Pons (tissue), 1 donor: ENCODE measurements at regions not wholly inside any gene's neighbourhood (a gene's known extent, or its start where the extent isn't known, plus 50 kb on each side); places are given as distances from the start of the nearest gene placed in this dataset.
"Not testable (repeated sequence)": the region's sequence is repeated elsewhere in the genome, so short reads cannot be mapped to it uniquely, and the experiment has no call there.

Source experiments
- DNase-seq: peaks from one replicate; pipeline ENCODE4 v3.0.0-alpha.2; 2016; ENCODE audit warnings: low spot score

- peak; percentile 32 for DNase-seq
These were observed 603.4 kb upstream of the CDH11 start for GRCh38 chr16:65725156-65725845.

- DNase-seq: no peak
These were observed 600.6 kb upstream of the CDH11 start for GRCh38 chr16:65722429-65722828.

GRCh38 chr16:65717846-65718245, 596.0 kb upstream of the CDH11 start:
- DNase-seq: no peak

GRCh38 chr16:65716737-65717700, 595.2 kb upstream of the CDH11 start:
- DNase-seq: no peak

- no peak for DNase-seq
These were observed 591.4 kb upstream of the CDH11 start for GRCh38 chr16:65713181-65713808.

- no peak for DNase-seq
These were observed 588.2 kb upstream of the CDH11 start for GRCh38 chr16:65710107-65710506.

GRCh38 chr16:65704866-65705265, 583.0 kb upstream of the CDH11 start:
- no peak for DNase-seq

GRCh38 chr16:65702707-65703402, 581.0 kb upstream of the CDH11 start:
- DNase-seq: no peak

- no peak for DNase-seq
These were observed 578.7 kb upstream of the CDH11 start for GRCh38 chr16:65700596-65700995.

- no peak for DNase-seq
These were observed 577.0 kb upstream of the CDH11 start for GRCh38 chr16:65698791-65699321.

GRCh38 chr16:65697521-65697920, 575.7 kb upstream of the CDH11 start:
- no peak for DNase-seq

- no peak for DNase-seq
These were observed 575.2 kb upstream of the CDH11 start for GRCh38 chr16:65697065-65697464.

- not testable (repeated sequence) for DNase-seq
These were observed 570.0 kb upstream of the CDH11 start for GRCh38 chr16:65691846-65692245.

- no peak for DNase-seq
These were observed 567.9 kb upstream of the CDH11 start for GRCh38 chr16:65689726-65690125.

GRCh38 chr16:65688301-65688700, 566.4 kb upstream of the CDH11 start:
- DNase-seq: no peak

- DNase-seq: no peak
These were observed 562.4 kb upstream of the CDH11 start for GRCh38 chr16:65684230-65684629.

GRCh38 chr16:65681406-65681805, 559.5 kb upstream of the CDH11 start:
- no peak for DNase-seq

GRCh38 chr16:65679785-65680184, 557.9 kb upstream of the CDH11 start:
- no peak for DNase-seq

- no peak for DNase-seq
These were observed 553.3 kb upstream of the CDH11 start for GRCh38 chr16:65675161-65675560.

- no peak for DNase-seq
These were observed 551.1 kb upstream of the CDH11 start for GRCh38 chr16:65672960-65673359.

- DNase-seq: no peak
These were observed 549.2 kb upstream of the CDH11 start for GRCh38 chr16:65671071-65671470.

GRCh38 chr16:65668064-65668595, 546.3 kb upstream of the CDH11 start:
- no peak for DNase-seq
